Stimulated activated CD8-positive, alpha-beta memory T cell treated with anti-CD3 and anti-CD28 coated beads, Interleukin-4, amount 100 ng/mL, for 24 hours (primary cell): ENCODE measurements at regions not wholly inside any gene's neighbourhood (a gene's known extent, or its start where the extent isn't known, plus 50 kb on each side); places are given as distances from the start of the nearest gene placed in this dataset.
"Not testable (repeated sequence)": the region's sequence is repeated elsewhere in the genome, so short reads cannot be mapped to it uniquely, and the experiment has no call there.

Source experiments
- DNase-seq: peaks from one replicate; pipeline ENCODE4 v3.0.0-alpha.2; 2020; ENCODE audit warnings: low read depth

DNA sequence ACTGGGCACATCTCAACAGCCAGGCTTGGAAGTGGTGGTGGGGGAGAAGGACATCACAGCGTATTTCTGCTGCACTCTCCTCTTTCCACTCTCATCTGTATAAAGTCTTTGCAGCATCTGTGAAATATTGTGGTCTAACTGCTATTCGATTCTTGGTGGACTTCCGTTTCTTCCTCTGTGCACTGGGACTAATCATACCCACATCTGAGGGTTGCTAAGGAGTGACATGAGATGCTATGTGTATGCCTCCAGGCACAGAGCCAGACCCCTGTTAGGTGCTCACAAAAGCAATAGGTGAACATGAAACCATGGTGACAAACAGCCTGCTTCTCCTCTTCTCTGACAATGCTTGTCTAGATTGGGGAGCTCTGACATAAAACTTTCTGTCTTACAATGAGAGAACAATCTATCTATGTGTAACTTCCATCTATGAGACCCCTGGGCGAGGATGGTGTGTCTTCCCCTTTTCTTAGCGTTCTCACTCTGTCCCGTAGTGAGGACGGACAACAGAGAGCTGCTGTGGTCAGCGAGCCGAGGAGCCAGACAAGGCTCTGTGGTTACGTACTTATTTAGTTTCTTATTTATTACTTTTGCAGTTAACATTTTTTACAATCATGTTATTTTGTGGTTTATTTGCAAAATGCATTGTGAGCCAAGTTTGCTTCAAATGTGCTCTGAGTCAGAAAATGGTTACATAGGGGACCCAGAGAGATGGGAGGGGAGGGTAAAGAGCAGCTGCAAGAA is 196.7 kb upstream of the TPRG1 start:
- DNase-seq: no peak

DNA sequence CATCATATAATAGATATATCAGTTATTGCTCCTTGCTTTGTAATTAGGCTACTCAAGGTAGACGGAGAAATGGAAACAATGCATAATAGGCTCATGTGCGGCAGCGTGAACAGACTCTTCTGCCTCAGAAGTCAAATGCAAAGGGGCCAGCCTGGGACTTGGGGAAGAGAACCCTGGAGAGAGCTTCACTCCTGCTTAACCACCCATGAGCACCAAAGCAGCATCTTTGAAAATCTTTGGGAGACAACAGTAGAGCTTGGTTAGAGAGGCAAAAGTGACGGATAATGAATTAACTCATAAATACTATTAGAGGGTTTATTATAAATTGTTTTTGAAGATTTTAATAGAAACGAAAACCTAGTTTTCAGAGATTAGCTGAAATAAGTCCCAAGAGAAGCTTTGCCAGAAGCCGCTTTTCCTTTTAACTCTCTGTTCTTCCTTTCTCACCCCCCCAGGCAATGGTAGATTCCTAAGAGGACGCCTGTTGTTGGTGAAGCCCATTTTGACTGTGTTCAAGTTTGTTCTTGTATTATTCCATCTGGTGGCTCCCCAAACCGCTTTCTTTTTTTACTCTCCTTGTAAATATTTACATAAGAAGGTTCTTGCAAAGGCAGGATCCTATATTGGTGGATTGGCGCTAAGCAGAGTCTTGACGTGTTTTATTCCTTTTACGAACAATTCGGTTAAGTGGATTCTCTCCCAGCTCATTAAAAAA is 196.0 kb upstream of the TPRG1 start:
- DNase-seq: no peak

DNA sequence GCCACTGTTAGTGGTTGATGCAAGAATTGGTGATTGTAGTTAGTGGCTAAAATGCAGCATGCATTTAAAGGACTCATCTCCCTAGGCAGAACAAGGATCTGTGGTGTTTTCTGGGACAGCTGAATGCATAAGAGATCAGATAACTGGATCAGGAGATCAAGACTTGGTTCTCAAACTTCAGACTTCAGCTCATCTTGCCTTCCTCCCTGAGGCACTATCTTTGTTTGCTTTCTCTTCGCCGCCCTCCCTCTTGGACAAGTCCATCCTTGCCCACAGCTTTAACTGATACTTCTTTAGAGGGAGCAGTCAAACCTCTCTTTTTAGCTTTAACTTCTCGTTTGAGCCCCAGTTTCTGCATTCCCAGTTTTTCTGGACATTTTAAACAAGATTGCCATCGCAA is 195.4 kb upstream of the TPRG1 start:
- DNase-seq: no peak

GRCh38 chr3:188978421-188979171 is 193.2 kb upstream of the TPRG1 start:
- no peak for DNase-seq

DNA sequence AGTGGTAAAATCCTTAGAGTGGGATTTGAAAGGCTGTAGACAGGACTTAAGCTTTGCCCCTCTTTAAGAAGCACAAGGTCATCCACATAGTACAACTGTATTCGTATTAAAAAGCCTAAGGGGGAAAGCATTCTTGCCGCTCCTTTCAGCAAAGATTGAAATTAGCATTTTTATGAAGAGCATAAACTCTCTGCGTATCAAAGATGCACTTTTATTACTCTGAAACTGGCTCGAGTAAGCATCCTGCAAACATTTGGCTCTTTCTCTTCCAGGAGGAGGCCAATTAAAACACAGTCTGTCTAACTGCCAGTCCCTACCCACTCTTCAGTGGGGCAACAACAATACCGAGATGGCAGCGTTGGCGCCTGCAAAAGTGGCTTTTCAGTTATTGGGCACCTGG is 192.5 kb upstream of the TPRG1 start:
- DNase-seq: no peak

DNA sequence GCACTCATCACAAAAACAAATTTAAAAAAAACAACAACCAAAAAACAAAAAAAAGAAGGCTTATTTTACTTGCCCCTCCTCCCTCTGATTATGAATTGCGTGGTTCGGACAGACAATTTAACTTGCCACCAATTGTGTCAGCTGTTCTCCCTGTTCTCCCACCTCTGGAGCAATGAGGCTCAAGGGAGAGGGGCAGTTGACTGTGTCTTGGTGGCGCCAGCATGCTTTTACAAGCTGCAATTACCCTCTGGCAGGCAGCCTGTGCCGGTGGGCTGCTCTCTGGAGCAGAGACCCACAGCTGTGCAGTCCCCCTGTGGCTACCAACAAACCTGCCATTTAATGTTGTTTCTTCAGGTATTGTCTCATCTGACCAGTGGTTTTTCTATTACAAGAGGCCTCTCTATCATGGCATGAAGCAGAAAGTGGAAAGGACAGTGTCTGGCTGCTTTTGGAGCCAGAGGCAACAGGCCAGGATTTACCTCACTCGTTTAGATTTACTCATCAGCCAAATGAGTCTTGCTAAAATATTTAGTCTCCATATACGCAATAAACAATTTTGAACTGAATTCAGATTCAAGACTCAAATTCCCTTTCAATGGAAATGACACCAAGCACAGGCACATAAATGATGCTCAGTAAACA is 192.0 kb upstream of the TPRG1 start:
- no peak for DNase-seq

- DNase-seq: no peak
These were observed 178.6 kb upstream of the TPRG1 start for GRCh38 chr3:188993181-188993580.

- no peak for DNase-seq
These were observed 170.2 kb upstream of the TPRG1 start for GRCh38 chr3:189001559-189001958.

GRCh38 chr3:189003410-189003809 is 168.4 kb upstream of the TPRG1 start:
- no peak for DNase-seq

DNA sequence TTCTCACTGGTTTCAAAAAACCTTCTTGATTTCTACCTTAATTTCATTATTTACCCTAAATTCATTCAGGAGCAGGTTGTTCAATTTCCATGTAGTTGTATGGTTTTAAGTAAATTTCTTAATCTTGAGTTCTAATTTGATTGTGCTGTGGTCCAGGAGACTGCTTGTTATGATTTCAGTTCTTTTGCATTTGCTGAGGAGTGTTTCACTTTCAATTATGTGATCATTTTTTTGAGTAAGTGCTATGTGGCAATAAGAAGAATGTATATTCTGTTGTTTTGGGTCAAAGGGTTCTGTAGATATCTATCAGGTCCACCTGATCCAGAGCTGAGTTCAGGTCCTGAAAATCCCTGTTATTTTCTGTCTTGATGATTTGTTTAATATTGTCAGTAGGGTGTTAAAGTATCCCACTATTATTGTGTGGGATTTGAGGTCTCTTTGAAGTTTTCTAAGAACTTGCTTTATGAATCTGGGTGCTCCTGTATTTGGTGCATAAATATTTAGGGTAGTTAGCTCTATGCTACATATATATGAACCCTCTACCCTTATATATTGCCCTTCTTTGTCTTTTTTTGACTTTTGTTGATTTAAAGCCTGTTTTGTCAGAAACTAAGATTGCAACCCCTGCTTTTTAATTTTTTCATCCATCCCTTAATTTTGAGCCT is 158.4 kb upstream of the TPRG1 start:
- DNase-seq: no peak

- DNase-seq: no peak
These were observed 157.2 kb upstream of the TPRG1 start for GRCh38 chr3:189014526-189014925.

DNA sequence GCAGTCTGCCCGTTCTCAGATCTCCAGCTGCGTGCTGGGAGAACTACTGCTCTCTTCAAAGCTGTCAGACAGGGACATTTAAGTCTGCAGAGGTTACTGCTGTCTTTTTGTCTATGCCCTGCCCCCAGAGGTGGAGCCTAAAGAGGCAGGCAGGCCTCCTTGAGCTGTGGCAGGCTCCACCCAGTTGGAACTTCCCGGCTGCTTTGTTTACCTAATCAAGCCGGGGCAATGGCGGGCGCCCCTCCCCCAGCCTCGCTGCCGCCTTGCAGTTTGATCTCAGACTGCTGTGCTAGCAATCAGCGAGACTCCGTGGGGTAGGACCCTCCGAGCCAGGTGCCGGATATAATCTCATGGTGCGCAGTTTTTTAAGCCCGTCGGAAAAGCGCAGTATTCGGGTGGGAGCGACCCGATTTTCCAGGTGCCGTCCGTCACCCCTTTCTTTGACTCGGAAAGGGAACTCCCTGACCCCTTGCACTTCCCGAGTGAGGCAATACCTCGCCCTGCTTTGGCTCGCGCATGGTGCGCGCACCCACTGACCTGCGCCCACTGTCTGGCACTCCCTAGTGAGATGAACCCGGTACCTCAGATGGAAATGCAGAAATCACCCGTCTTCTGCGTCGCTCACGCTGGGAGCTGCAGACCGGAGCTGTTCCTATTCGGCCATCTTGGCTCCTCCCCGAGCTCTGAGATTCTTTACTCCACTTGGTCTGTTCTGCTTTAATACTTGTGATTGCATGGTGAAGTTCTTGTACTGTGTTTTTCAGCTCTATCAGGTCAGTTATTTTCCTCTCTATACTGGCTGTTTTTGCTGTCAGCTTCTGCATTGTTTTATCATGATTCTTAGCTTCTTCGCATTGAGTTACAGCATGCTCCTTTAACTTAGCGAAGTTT is 148.9 kb upstream of the TPRG1 start:
- not testable (repeated sequence) for DNase-seq

DNA sequence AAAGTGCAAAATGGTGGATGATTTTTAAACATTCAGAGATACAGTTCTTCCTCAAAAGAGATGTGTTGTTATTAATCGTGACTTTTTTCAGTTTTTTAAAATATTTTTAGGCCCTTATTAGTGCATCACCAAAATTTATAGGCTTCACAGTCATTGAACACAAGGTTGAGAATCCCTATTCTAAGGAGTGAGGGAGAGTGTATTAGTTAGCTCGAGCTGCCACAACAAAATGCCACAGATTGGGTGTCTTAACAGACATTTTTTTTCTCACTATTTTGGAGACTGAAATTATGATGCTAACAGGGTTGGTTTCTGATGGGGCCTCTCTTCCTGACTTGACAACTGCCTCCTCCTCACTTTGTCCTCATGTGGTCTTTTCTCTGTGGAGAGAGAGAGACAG is 145.9 kb upstream of the TPRG1 start:
- no peak for DNase-seq

- no peak for DNase-seq
These were observed 144.1 kb upstream of the TPRG1 start for GRCh38 chr3:189027626-189028155.

- no peak for DNase-seq
These were observed 132.7 kb upstream of the TPRG1 start for GRCh38 chr3:189038773-189039745.

GRCh38 chr3:189040656-189041335 is 131.0 kb upstream of the TPRG1 start:
- no peak for DNase-seq

DNA sequence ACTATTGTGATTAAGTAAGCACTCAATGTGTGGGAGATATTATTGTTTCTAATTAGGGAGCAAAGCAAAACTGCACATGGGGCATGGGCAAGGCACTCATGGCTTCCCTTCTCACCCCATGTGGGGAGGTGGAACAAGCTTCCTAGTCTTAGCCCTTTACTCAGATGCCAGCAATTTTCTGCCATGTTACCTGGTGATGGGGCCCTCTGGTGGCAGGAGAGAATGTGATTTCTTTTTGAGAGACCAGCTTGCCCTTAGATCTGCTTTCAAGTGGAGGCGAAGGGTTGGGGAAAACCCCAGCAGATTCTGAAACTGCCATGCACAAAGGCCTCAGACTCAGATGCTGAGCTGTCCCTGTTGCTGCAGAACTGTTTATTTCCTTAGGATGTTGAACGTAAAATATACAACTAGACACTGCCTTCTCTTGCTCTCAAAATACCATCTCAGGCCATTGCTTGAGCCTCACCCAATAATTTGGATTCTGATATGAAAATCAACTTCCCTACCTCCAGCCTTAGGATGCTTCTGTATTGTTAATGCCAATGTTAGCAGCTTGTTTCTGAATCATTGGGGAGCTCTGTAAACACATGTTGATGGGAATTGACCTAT is 130.2 kb upstream of the TPRG1 start:
- peak; percentile 49 for DNase-seq

DNA sequence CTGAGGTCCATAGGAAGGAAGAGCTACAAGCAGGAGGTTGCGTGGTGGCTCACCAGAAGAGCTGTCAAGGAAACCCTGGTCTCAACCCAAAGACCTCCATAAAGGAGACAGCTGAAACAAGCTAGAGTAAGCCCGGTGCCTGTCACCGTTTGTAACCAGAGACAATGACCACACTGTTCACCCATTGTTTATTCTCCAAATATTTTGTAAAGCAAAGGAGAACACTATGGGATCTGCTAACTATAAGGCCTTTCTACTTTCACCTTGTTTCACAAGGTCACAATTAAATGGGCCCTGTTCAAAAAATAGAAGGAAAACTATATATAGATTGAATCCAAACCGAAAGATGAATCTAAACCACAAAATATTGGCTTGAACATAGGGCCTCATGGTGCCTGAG is 128.9 kb upstream of the TPRG1 start:
- no peak for DNase-seq
